Right lobe of liver (tissue), 4 donors: ENCODE measurements at regions not wholly inside any gene's neighbourhood (a gene's known extent, or its start where the extent isn't known, plus 50 kb on each side); places are given as distances from the start of the nearest gene placed in this dataset.
"Not testable (repeated sequence)": the region's sequence is repeated elsewhere in the genome, so short reads cannot be mapped to it uniquely, and the experiment has no call there.

ENCODE experiments used
- POLR2A ChIP-seq: fragments of 450-650 bp; IDR thresholded peaks from one replicate; pipeline ENCODE4 v1.6.1; 2017; ENCODE audit warnings: antibody characterized with exemption, mild to moderate bottlenecking
- TF ChIP-seq, protein P1 (sequence below), 4 donors: fragments of 200-600 bp in 3 of 4; fragments of 450-650 bp in 1 of 4; IDR thresholded peaks; one replicate each; pipeline versions ENCODE4 v1.5.1 to v1.8.0; 2016 to 2022; ENCODE audit warnings: antibody characterized with exemption in 4 of 4, mild to moderate bottlenecking in 2 of 4
- donor health status: DM: no; HTN: no; CAD: no.
- donor health status: DM: no; HTN: no; CAD: no.
- donor health status: DM: no; HTN: yes; CAD: no.

DNA sequence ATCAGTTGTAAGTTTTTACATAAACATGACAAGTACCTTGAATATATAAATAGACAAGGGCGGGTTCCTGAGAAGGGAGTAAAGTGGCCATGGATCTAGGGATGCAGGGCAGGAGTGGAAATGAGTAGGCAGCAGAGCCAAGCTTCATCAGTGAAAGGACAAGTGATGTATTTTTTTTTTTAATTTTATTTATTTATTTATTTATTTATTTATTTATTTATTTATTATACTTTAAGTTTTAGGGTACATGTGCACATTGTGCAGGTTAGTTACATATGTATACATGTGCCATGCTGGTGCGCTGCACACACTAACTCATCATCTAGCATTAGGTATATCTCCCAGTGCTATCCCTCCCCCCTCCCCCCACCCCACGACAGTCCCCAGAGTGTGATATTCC lies 428.3 kb downstream of the CCSER2 start:
- TF ChIP-seq, protein P1, sequence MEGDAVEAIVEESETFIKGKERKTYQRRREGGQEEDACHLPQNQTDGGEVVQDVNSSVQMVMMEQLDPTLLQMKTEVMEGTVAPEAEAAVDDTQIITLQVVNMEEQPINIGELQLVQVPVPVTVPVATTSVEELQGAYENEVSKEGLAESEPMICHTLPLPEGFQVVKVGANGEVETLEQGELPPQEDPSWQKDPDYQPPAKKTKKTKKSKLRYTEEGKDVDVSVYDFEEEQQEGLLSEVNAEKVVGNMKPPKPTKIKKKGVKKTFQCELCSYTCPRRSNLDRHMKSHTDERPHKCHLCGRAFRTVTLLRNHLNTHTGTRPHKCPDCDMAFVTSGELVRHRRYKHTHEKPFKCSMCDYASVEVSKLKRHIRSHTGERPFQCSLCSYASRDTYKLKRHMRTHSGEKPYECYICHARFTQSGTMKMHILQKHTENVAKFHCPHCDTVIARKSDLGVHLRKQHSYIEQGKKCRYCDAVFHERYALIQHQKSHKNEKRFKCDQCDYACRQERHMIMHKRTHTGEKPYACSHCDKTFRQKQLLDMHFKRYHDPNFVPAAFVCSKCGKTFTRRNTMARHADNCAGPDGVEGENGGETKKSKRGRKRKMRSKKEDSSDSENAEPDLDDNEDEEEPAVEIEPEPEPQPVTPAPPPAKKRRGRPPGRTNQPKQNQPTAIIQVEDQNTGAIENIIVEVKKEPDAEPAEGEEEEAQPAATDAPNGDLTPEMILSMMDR (IDR thresholded peaks at IDR 0.05): not testable (repeated sequence)
- TF ChIP-seq POLR2A: not testable (repeated sequence)
